GM12878 (cell line): ENCODE measurements at regions not wholly inside any gene's neighbourhood (a gene's known extent, or its start where the extent isn't known, plus 50 kb on each side); places are given as distances from the start of the nearest gene placed in this dataset.

Source experiments
- ATAC-seq: fragments of 200-7000 bp; cut with Tn5 transposase; 3 replicates; pipeline ENCODE4 v1.9.1; 2020; ENCODE audit warnings: mild to moderate bottlenecking, moderate library complexity
- BruUV-seq: library from RNA; stranded (reverse); fragments of 400-500 nt; replicated peaks from 2 replicates; lab custom pipeline; 2021; lab: Mats Ljungman, UMichigan
- CTCF ChIA-PET: fragments of 300-600 bp; sonication (Branson Sonifier 250); formaldehyde crosslinking; extraction: SDS; loops from one replicate; lab custom pipeline; 2021; ENCODE audit warnings: inconsistent platforms; lab: Yijun Ruan, JAX
- POLR2A ChIA-PET: fragments of 350-600 bp; formaldehyde crosslinking; extraction: SDS; loops from one replicate; lab custom pipeline; 2021; ENCODE audit warnings: inconsistent platforms; lab: Charles Lee
- RAD21 ChIA-PET: fragments of 300-600 bp; sonication (Branson Sonifier 250); formaldehyde crosslinking; loops from one replicate; lab custom pipeline; 2023; ENCODE audit warnings: antibody characterized with exemption; ENCODE audit not compliant: unreplicated experiment; lab: Charles Lee
- SMC1A ChIA-PET: fragments of 300-600 bp; sonication (Branson Sonifier 250); formaldehyde crosslinking; loops from one replicate; lab custom pipeline; 2023; ENCODE audit not compliant: unreplicated experiment, uncharacterized antibody; lab: Charles Lee
- DNase-seq: peaks from one replicate; pipeline ENCODE4 v3.0.0-alpha.2; 2011; ENCODE audit warnings: low read depth, low spot score
- FAIRE-seq: peaks from 3 replicates; lab custom pipeline; 2011; peaks lifted over from hg19 to GRCh38; lab: Jason Lieb, UNC
- H2AFZ ChIP-seq: 2 replicates; pipeline ENCODE4 v1.6.0; 2011; ENCODE audit warnings: low read depth, low read length, control low read depth; ENCODE audit not compliant: control insufficient read depth
- H3K27ac ChIP-seq: 2 replicates; pipeline ENCODE4 v1.5.1; 2011; ENCODE audit warnings: control low read depth; ENCODE audit not compliant: control insufficient read depth, insufficient read depth
- H3K27me3 ChIP-seq, 2 experiments: replicated peaks in 1 of 2; 2 replicates each; pipeline versions ENCODE4 v1.6.0 to v1.6.1; 2011; ENCODE audit warnings: low read length in 1 of 2; ENCODE audit not compliant: control insufficient read depth in 2 of 2, insufficient read depth in 2 of 2
- H3K36me3 ChIP-seq, 2 experiments: 2 replicates each; pipeline ENCODE4 v1.5.1; 2011; ENCODE audit warnings: low read length in 1 of 2; ENCODE audit not compliant: control insufficient read depth in 2 of 2, insufficient read depth in 2 of 2
- H3K4me1 ChIP-seq: 2 replicates; pipeline ENCODE4 v1.6.1; 2011; ENCODE audit warnings: mild to moderate bottlenecking, low read length, moderate library complexity, mixed read lengths; ENCODE audit not compliant: control insufficient read depth, insufficient read depth
- H3K4me2 ChIP-seq: 2 replicates; pipeline ENCODE4 v1.6.0; 2011; ENCODE audit warnings: control low read depth; ENCODE audit not compliant: control insufficient read depth, insufficient read depth
- H3K4me3 ChIP-seq: fragments of 200-600 bp; sonication (generic); 2 replicates; pipeline ENCODE4 v1.5.1; 2016
- H3K79me2 ChIP-seq: 2 replicates; pipeline ENCODE4 v1.6.0; 2011; ENCODE audit warnings: low read length; ENCODE audit not compliant: control insufficient read depth, insufficient read depth
- H3K9ac ChIP-seq: 2 replicates; pipeline ENCODE4 v1.8.0; 2011; ENCODE audit warnings: low read length, control low read depth, mixed read lengths; ENCODE audit not compliant: control insufficient read depth, insufficient read depth
- H3K9me3 ChIP-seq: replicated peaks from 3 replicates; pipeline ENCODE4 v1.5.1; 2011; ENCODE audit warnings: mild to moderate bottlenecking, low read length; ENCODE audit not compliant: control insufficient read depth, insufficient read depth
- H4K20me1 ChIP-seq: 2 replicates; pipeline ENCODE4 v1.6.0; 2011; ENCODE audit not compliant: control insufficient read depth, insufficient read depth
- ATF3 ChIP-seq: IDR thresholded peaks from 2 replicates; pipeline ENCODE4 v1.6.1; 2011; ENCODE audit warnings: low read depth, mild to moderate bottlenecking, low read length, moderate library complexity, borderline replicate concordance; ENCODE audit errors: extremely low read depth
- ETV6 ChIP-seq, 2 experiments: fragments of 450-650 bp in 1 of 2; IDR thresholded peaks in 1 of 2; conservative IDR thresholded peaks in 1 of 2; 2 replicates each; pipeline ENCODE4 v1.6.1; 2014; ENCODE audit warnings: antibody characterized with exemption in 1 of 2, borderline replicate concordance in 1 of 2, low read depth in 1 of 2, mild to moderate bottlenecking in 1 of 2, moderate library complexity in 1 of 2
- FOS ChIP-seq: IDR thresholded peaks from 3 replicates; pipeline ENCODE4 v1.6.1; 2011; ENCODE audit warnings: borderline replicate concordance; ENCODE audit not compliant: insufficient read length; ENCODE audit errors: extremely low read depth
- IKZF1 ChIP-seq: fragments of 450-650 bp; conservative IDR thresholded peaks from 2 replicates; pipeline ENCODE4 v1.6.1; 2017; ENCODE audit warnings: antibody characterized with exemption, mild to moderate bottlenecking
- IRF5 ChIP-seq: fragments of 450-650 bp; IDR thresholded peaks from 2 replicates; pipeline ENCODE4 v1.6.1; 2017; ENCODE audit warnings: borderline replicate concordance
- PKNOX1 ChIP-seq: fragments of 450-650 bp; IDR thresholded peaks from 2 replicates; pipeline ENCODE4 v1.6.1; 2016; ENCODE audit warnings: mild to moderate bottlenecking
- PRDM15 ChIP-seq: fragments of 450-650 bp; formaldehyde crosslinking; IDR thresholded peaks from 2 replicates; pipeline ENCODE4 v1.4.0; 2020; ENCODE audit warnings: mild to moderate bottlenecking, moderate library complexity
- RB1 ChIP-seq: fragments of 450-650 bp; formaldehyde crosslinking; IDR thresholded peaks from 2 replicates; pipeline ENCODE4 v1.6.1; 2017; ENCODE audit warnings: mild to moderate bottlenecking, borderline replicate concordance
- RUNX3 ChIP-seq: IDR thresholded peaks from 2 replicates; pipeline ENCODE4 v1.6.1; 2012; ENCODE audit warnings: low read length, inconsistent platforms
- STAT3 ChIP-seq: IDR thresholded peaks from 2 replicates; pipeline ENCODE4 v1.6.1; 2011; ENCODE audit warnings: low read depth, low read length, improper control_type of control experiment
- TARDBP ChIP-seq: IDR thresholded peaks from 2 replicates; pipeline ENCODE4 v1.6.1; 2016; ENCODE audit warnings: borderline replicate concordance
- TCF12 ChIP-seq: IDR thresholded peaks from 2 replicates; pipeline ENCODE4 v1.6.1; 2011; ENCODE audit warnings: low read depth, mild to moderate bottlenecking, low read length
- TCF3 ChIP-seq: IDR thresholded peaks from 2 replicates; pipeline ENCODE4 v1.6.1; 2012; ENCODE audit warnings: low read depth, mild to moderate bottlenecking, low read length, borderline replicate concordance; ENCODE audit not compliant: insufficient read depth
- USF2 ChIP-seq: IDR thresholded peaks from 2 replicates; pipeline ENCODE4 v1.6.1; 2011; ENCODE audit warnings: low read depth, low read length, improper control_type of control experiment, borderline replicate concordance
- YY1 ChIP-seq: IDR thresholded peaks from 2 replicates; pipeline ENCODE4 v1.6.1; 2011; ENCODE audit warnings: low read depth, mild to moderate bottlenecking, low read length
- WGBS: methylation state at CpG from one replicate; pipeline ENCODE4 v1.1.6; 2016; ENCODE audit warnings: low lambda C conversion rate; ENCODE audit not compliant: insufficient replicate concordance, insufficient coverage; ENCODE audit errors: missing lambda C conversion rate; 5-methylcytosine and 5-hydroxymethylcytosine counted together
- in situ Hi-C: fragments of 300-500 bp; cut with MboI; formaldehyde crosslinking; loops from 9 replicates; pipeline ENCODE4 v1.14.3; 2018; ENCODE audit warnings: mixed read lengths
- intact Hi-C: fragments of 100-400 bp; cut with micrococcal nuclease; formaldehyde crosslinking; loops from one replicate; pipeline ENCODE4 v1.14.2; 2022; ENCODE audit not compliant: unreplicated experiment

- TF ChIP-seq PKNOX1 (peak; percentile 37; the same call in 1 of the 2 replicates), RUNX3 (peak; percentile 88), TCF12 (no peak), IKZF1 (peak; percentile 38; the same call in 1 of the 2 replicates), RB1 (no peak)
Measured at GRCh38 chr4:138341739-138342415, 99.7 kb upstream of the SLC7A11 start (continued).

- H3K4me3 ChIP-seq = no peak overlapping the region
- H3K9me3 ChIP-seq = peaks cover 2% of the 10 kb centered on the region; the same call in 2 of the 3 replicates
- no peak overlapping the region for H3K4me2 ChIP-seq
- 40% methylated on average over 2 of the region's 2 CpGs for WGBS
- no TSS peak for BruUV-seq
- ATAC-seq (no peak), FAIRE-seq (no peak), DNase-seq (no peak)
- SMC1A ChIA-PET = no interaction called here
- no peaks in the 10 kb centered on the region for H3K79me2 ChIP-seq
- H3K4me1 ChIP-seq = peaks cover 7% of the 10 kb centered on the region
- RAD21 ChIA-PET = no interaction called here
- intact Hi-C loops = no loop called here
- H3K27me3 ChIP-seq = no peaks in the 10 kb centered on the region
- no peak overlapping the region for H3K27ac ChIP-seq
- CTCF ChIA-PET = no interaction called here
- in situ Hi-C loops = no loop called here
- no peak overlapping the region for H3K9ac ChIP-seq
- no peaks in the 10 kb centered on the region for H4K20me1 ChIP-seq
- H3K36me3 ChIP-seq = no peaks in the 10 kb centered on the region
- POLR2A ChIA-PET = no interaction called here
- no peak overlapping the region for H2AFZ ChIP-seq
- TF ChIP-seq USF2 (no peak), FOS (no peak), YY1 (no peak), TARDBP (no peak), STAT3 (no peak), IRF5 (no peak), IKZF1 (no peak), ATF3 (no peak), TCF3 (no peak), PRDM15 (CRISPR knock-in tag) (no peak), ETV6 (conservative IDR thresholded peaks at IDR 0.05 in 1 of 2, IDR thresholded peaks at IDR 0.05 in 1 of 2; ENCODE audit: borderline replicate concordance in 1 of 2, low read depth in 1 of 2) (no peak)
Measured at GRCh38 chr4:138338840-138339239, 96.7 kb upstream of the SLC7A11 start.
